NCI-H1930 (cell line): ENCODE measurements at regions not wholly inside any gene's neighbourhood (a gene's known extent, or its start where the extent isn't known, plus 50 kb on each side); places are given as distances from the start of the nearest gene placed in this dataset.

Source experiments
- DNase-seq, 2 experiments: peaks; one replicate each; lab custom pipeline; 2025; lab: John Stamatoyannopoulos, UW

DNA sequence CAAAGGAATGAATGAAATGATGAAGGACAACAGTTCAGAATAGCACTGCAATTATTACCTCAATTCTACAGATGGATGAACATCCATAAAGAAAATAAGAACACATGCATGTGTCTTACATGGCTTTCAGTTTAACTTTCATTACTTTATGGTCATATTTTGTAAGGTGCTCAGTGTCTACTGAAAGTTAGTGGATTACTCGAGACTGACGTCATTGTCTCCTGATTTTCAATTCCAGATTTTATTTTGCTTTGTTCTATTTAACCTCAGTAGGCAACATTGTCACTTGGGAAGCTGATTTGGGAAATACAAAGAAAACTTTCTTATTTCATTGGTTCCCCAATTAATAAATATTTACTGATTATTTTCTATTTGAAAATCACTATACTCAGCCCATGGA lies 363.7 kb downstream of the CHSY3 start:
- DNase-seq = no peak

DNA sequence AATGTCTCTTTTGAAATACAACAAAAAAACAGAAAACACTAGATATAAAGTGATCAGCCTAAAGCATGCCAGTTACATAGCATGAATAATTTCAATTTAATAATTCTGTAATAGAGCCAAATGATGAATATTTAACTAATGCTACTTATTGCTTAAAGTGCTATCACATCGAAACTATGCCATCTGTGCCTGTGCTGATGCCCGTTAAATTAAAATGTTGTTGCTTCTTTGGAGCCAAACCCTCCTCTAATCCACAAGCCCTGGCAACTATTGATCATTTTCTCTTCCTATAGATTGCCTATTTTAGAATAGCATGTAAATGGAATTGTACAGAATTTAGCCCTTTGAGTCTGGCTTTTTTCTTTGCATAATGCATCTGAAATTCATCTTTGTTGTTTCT lies 356.2 kb downstream of the CHSY3 start:
- DNase-seq = no peak

DNA sequence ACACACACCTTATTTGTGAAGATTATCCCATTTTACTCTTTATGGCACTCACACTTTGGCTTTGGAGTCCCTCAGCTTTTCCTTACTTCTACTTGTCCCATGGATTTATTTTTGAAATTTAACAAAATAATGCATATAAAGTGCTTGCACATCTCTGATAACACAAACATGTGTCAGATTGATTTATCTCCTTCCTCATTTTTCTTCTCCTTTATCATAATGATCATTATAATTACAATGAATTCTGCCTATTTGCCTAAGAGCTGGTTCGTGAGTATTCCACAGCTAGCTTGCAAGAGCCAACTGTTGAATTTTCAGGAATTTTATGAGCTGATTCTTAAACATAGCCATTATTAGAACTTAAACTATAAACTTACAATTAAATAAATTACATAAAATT lies 347.7 kb downstream of the CHSY3 start:
- no peak for DNase-seq

DNA sequence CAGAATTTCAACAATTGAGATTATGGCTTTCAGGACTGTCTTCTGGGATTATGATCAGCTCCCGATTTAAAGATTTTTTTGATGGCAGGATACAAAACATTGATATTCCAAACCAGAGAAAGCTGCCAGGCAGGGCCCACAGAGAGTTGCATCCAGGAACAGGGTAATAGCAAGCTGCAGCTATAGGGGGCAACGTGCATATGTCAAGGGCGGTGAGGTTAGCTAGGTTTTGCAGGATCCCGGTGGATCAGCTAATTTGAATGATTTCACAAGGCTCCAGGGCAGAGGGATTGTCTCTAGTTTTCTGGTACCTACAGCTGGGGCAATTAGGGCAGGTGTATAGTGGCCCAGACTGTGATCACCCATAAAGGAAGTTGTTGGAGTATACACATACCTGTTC lies 339.4 kb downstream of the CHSY3 start:
- DNase-seq = no peak

DNA sequence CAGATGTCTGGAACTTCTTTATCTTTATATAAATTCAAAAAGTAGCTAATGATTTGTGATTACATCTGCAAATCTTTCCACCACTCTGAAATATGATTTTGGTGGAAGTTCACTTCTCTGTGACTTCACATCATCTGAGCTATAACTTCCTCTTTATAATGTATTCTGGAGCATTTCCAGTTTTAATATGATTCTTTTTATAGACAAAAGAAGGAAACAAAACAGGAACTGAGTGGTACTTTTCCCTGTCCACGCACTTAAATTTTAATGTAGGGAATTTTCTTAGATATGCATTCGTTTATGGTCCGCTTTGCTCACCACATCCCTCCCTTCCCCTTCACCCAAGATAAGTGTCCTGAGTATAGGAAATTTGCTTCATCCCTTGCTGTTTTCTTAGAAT lies 333.5 kb downstream of the CHSY3 start:
- no peak for DNase-seq
